GM23338 (cell line): ENCODE measurements at regions not wholly inside any gene's neighbourhood (a gene's known extent, or its start where the extent isn't known, plus 50 kb on each side); places are given as distances from the start of the nearest gene placed in this dataset.

Experiments
- EZH2 ChIP-seq: fragments of 200-600 bp; sonication (generic); IDR thresholded peaks from one replicate; pipeline ENCODE4 v1.8.0; 2017; ENCODE audit warnings: antibody characterized with exemption, mild to moderate bottlenecking, low read depth; ENCODE audit not compliant: unreplicated experiment
- JUNB ChIP-seq: IDR thresholded peaks from one replicate; pipeline ENCODE4 v1.6.1; 2016; ENCODE audit warnings: antibody characterized with exemption; ENCODE audit not compliant: unreplicated experiment
- NANOG ChIP-seq: IDR thresholded peaks from 2 replicates; pipeline ENCODE4 v1.6.1; 2016; ENCODE audit warnings: antibody characterized with exemption, borderline replicate concordance
- POLR2AphosphoS5 ChIP-seq: IDR thresholded peaks from 2 replicates; pipeline ENCODE4 v1.6.1; 2016; ENCODE audit warnings: antibody characterized with exemption, low read depth
- REST ChIP-seq: IDR thresholded peaks from one replicate; pipeline ENCODE4 v1.6.1; 2018; ENCODE audit warnings: antibody characterized with exemption; ENCODE audit not compliant: unreplicated experiment
- ZNF114 ChIP-seq: fragments of 250-450 bp; sonication (Bioruptor Pico); IDR thresholded peaks from 2 replicates; pipeline ENCODE4 v1.5.0; 2020; ENCODE audit warnings: mild to moderate bottlenecking, moderate library complexity
- TF ChIP-seq, protein P1 (sequence below), 2 experiments: fragments of 200-600 bp in 1 of 2; sonication (generic) in 1 of 2; conservative IDR thresholded peaks; 2 replicates each; pipeline versions ENCODE4 v1.5.1 to v1.6.1; 2016 to 2017; ENCODE audit warnings: antibody characterized with exemption in 2 of 2, low read depth in 2 of 2, mild to moderate bottlenecking in 2 of 2, moderate library complexity in 1 of 2
- TF ChIP-seq, protein P2 (sequence below): IDR thresholded peaks from 2 replicates; pipeline ENCODE4 v1.6.1; 2016; ENCODE audit warnings: antibody characterized with exemption

- TF ChIP-seq, protein P1, sequence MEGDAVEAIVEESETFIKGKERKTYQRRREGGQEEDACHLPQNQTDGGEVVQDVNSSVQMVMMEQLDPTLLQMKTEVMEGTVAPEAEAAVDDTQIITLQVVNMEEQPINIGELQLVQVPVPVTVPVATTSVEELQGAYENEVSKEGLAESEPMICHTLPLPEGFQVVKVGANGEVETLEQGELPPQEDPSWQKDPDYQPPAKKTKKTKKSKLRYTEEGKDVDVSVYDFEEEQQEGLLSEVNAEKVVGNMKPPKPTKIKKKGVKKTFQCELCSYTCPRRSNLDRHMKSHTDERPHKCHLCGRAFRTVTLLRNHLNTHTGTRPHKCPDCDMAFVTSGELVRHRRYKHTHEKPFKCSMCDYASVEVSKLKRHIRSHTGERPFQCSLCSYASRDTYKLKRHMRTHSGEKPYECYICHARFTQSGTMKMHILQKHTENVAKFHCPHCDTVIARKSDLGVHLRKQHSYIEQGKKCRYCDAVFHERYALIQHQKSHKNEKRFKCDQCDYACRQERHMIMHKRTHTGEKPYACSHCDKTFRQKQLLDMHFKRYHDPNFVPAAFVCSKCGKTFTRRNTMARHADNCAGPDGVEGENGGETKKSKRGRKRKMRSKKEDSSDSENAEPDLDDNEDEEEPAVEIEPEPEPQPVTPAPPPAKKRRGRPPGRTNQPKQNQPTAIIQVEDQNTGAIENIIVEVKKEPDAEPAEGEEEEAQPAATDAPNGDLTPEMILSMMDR (conservative IDR thresholded peaks at IDR 0.05; ENCODE audit: low read depth in 2 of 2) = no peak
- TF ChIP-seq POLR2AphosphoS5 (no peak), EZH2 (no peak), JUNB (no peak), REST (no peak), NANOG (no peak), ZNF114 (CRISPR knock-in tag) (no peak)
- TF ChIP-seq, protein P2, sequence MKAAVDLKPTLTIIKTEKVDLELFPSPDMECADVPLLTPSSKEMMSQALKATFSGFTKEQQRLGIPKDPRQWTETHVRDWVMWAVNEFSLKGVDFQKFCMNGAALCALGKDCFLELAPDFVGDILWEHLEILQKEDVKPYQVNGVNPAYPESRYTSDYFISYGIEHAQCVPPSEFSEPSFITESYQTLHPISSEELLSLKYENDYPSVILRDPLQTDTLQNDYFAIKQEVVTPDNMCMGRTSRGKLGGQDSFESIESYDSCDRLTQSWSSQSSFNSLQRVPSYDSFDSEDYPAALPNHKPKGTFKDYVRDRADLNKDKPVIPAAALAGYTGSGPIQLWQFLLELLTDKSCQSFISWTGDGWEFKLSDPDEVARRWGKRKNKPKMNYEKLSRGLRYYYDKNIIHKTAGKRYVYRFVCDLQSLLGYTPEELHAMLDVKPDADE = no peak
Observed at GRCh38 chr20:50304923-50305635, 114.4 kb downstream of the CEBPB start.
